ENCODE measurements at regions not wholly inside any gene's neighbourhood (a gene's known extent, or its start where the extent isn't known, plus 50 kb on each side); places are given as distances from the start of the nearest gene placed in this dataset.

DNA sequence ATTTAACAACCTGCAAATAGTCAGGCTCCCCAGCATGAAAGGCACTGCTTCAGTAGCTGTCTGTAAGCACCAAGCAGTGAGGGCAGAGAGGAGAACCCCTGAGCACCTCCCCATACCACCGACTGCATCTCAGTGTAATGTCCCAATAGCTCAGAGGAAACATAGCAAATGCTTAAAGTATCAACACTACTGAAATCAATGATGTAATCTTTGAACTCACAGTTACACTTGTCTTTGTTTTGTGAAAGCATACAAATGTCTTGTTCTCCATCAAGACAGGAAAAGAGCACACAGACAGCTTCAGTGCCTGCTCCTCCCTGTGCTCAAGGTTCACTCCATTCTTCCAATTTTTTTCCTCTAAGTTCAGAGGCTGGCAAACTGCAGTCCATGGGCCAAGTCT is 94.7 kb downstream of the IRS2 start:
- no peak overlapping the region for H3K27ac ChIP-seq (ENCODE audit: extremely low read depth, low read depth, low read length)
- no peaks in the 10 kb centered on the region for H3K9me3 ChIP-seq (ENCODE audit: control insufficient read depth, insufficient read depth, low read depth, low read length)
- no peaks in the 10 kb centered on the region for H3K36me3 ChIP-seq (ENCODE audit: control insufficient read depth in 2 of 2, insufficient read depth in 1 of 2, low read length in 2 of 2)
- CTCF ChIA-PET, result no interaction called here
- POLR2A ChIA-PET, result no interaction called here
- TF ChIP-seq ZNF394 (tag by site-specific recombination; IDR thresholded peaks at IDR 0.05; ENCODE audit: borderline replicate concordance) (no peak), ZNF660 (tag by site-specific recombination; IDR thresholded peaks at IDR 0.05) (peak; percentile 49; the same call in 1 of the 2 replicates), KLF16 (tag by site-specific recombination; IDR thresholded peaks at IDR 0.05) (no peak), ZBTB17 (tag by site-specific recombination; IDR thresholded peaks at IDR 0.05) (no peak), ZNF48 (tag by site-specific recombination; IDR thresholded peaks at IDR 0.05) (no peak), ZNF175 (tag by site-specific recombination; IDR thresholded peaks at IDR 0.05) (no peak), ZNF404 (tag by site-specific recombination; IDR thresholded peaks at IDR 0.05) (no peak)
- TF ChIP-seq, protein P1, sequence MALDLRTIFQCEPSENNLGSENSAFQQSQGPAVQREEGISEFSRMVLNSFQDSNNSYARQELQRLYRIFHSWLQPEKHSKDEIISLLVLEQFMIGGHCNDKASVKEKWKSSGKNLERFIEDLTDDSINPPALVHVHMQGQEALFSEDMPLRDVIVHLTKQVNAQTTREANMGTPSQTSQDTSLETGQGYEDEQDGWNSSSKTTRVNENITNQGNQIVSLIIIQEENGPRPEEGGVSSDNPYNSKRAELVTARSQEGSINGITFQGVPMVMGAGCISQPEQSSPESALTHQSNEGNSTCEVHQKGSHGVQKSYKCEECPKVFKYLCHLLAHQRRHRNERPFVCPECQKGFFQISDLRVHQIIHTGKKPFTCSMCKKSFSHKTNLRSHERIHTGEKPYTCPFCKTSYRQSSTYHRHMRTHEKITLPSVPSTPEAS (tag by site-specific recombination; IDR thresholded peaks at IDR 0.05), result no peak
- TF ChIP-seq, protein P2, sequence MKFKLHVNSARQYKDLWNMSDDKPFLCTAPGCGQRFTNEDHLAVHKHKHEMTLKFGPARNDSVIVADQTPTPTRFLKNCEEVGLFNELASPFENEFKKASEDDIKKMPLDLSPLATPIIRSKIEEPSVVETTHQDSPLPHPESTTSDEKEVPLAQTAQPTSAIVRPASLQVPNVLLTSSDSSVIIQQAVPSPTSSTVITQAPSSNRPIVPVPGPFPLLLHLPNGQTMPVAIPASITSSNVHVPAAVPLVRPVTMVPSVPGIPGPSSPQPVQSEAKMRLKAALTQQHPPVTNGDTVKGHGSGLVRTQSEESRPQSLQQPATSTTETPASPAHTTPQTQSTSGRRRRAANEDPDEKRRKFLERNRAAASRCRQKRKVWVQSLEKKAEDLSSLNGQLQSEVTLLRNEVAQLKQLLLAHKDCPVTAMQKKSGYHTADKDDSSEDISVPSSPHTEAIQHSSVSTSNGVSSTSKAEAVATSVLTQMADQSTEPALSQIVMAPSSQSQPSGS (tag by site-specific recombination; IDR thresholded peaks at IDR 0.05; ENCODE audit: low read depth), result peak; percentile 73
- no peaks in the 10 kb centered on the region for H3K4me1 ChIP-seq (ENCODE audit: control insufficient read depth, insufficient read depth, low read length)
- no peak overlapping the region for H3K4me3 ChIP-seq (ENCODE audit: low read depth, low read length)

DNA sequence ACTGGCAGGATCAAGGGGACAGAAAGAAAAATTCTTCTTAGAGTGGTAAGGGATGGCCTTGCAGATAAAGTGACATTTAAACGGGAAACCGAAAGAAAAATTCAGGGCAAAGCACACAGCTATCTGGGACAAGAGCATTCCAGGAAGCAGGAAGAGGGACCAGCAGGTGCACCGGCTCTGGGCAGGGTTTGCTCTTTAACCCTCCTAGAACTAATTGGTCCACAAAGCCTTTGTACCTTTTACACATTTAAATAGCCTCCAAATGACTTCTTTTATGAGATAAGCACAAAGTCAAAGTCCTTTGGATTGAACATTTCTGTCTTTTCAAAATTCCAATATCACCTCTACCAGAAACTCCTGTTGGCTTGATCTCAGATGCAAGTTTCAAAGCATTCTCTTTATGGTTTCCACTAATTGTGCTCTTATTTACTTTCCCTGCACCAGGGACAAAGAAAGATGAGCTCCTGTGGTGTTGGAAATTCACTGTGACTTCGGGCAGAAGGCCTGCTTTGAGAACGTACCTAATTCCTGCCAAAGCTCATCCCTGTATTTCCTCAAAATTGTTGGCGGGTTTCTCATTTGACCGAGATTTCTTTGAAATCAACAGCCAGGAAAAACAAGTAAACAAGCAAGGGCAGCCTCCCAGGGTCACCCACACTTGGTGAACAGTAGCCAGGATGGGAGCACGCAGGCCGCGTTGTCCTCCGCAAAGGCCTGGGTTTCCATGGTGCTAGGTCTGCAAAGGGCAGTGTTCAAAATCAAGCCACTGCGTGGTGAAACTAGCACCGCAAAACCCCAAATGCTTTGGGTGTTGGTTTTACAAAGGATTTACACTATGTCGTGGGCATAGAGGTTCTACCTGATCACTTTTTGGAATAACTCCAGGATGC is 98.6 kb downstream of the IRS2 start:
- POLR2A ChIA-PET, result no interaction called here
- CTCF ChIA-PET, result interaction anchor here (1.2 kb wide), 1 partner anchor 140 kb away, joined by 4 read pairs; no protein-coding TSS in a partner anchor
- no peak overlapping the region for H3K4me3 ChIP-seq (ENCODE audit: low read depth, low read length)
- no peak overlapping the region for H3K27ac ChIP-seq (ENCODE audit: extremely low read depth, low read depth, low read length)
- peaks cover 11% of the 10 kb centered on the region for H3K4me1 ChIP-seq (ENCODE audit: control insufficient read depth, insufficient read depth, low read length)
- no peaks in the 10 kb centered on the region for H3K9me3 ChIP-seq (ENCODE audit: control insufficient read depth, insufficient read depth, low read depth, low read length)
- H3K36me3 ChIP-seq (ENCODE audit: control insufficient read depth in 2 of 2, insufficient read depth in 1 of 2, low read length in 2 of 2), result no peaks in the 10 kb centered on the region
- TF ChIP-seq ZNF239 (tag by site-specific recombination; IDR thresholded peaks at IDR 0.05) (no peak), ZNF175 (tag by site-specific recombination; IDR thresholded peaks at IDR 0.05) (no peak), ZNF707 (tag by site-specific recombination; IDR thresholded peaks at IDR 0.05) (no peak), MZF1 (tag by site-specific recombination; IDR thresholded peaks at IDR 0.05; ENCODE audit: borderline replicate concordance) (no peak), GLIS1 (tag by site-specific recombination; IDR thresholded peaks at IDR 0.05) (no peak), SP2 (tag by site-specific recombination; IDR thresholded peaks at IDR 0.05) (no peak), ZNF549 (tag by site-specific recombination; IDR thresholded peaks at IDR 0.05) (no peak), SCRT2 (tag by site-specific recombination; IDR thresholded peaks at IDR 0.05) (no peak), SP3 (tag by site-specific recombination; IDR thresholded peaks at IDR 0.05) (no peak), ZNF544 (tag by site-specific recombination; IDR thresholded peaks at IDR 0.05) (no peak)
- TF ChIP-seq, protein P3, sequence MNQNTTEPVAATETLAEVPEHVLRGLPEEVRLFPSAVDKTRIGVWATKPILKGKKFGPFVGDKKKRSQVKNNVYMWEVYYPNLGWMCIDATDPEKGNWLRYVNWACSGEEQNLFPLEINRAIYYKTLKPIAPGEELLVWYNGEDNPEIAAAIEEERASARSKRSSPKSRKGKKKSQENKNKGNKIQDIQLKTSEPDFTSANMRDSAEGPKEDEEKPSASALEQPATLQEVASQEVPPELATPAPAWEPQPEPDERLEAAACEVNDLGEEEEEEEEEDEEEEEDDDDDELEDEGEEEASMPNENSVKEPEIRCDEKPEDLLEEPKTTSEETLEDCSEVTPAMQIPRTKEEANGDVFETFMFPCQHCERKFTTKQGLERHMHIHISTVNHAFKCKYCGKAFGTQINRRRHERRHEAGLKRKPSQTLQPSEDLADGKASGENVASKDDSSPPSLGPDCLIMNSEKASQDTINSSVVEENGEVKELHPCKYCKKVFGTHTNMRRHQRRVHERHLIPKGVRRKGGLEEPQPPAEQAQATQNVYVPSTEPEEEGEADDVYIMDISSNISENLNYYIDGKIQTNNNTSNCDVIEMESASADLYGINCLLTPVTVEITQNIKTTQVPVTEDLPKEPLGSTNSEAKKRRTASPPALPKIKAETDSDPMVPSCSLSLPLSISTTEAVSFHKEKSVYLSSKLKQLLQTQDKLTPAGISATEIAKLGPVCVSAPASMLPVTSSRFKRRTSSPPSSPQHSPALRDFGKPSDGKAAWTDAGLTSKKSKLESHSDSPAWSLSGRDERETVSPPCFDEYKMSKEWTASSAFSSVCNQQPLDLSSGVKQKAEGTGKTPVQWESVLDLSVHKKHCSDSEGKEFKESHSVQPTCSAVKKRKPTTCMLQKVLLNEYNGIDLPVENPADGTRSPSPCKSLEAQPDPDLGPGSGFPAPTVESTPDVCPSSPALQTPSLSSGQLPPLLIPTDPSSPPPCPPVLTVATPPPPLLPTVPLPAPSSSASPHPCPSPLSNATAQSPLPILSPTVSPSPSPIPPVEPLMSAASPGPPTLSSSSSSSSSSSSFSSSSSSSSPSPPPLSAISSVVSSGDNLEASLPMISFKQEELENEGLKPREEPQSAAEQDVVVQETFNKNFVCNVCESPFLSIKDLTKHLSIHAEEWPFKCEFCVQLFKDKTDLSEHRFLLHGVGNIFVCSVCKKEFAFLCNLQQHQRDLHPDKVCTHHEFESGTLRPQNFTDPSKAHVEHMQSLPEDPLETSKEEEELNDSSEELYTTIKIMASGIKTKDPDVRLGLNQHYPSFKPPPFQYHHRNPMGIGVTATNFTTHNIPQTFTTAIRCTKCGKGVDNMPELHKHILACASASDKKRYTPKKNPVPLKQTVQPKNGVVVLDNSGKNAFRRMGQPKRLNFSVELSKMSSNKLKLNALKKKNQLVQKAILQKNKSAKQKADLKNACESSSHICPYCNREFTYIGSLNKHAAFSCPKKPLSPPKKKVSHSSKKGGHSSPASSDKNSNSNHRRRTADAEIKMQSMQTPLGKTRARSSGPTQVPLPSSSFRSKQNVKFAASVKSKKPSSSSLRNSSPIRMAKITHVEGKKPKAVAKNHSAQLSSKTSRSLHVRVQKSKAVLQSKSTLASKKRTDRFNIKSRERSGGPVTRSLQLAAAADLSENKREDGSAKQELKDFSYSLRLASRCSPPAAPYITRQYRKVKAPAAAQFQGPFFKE (tag by site-specific recombination; IDR thresholded peaks at IDR 0.05; ENCODE audit: borderline replicate concordance), result no peak
- TF ChIP-seq, protein P4, sequence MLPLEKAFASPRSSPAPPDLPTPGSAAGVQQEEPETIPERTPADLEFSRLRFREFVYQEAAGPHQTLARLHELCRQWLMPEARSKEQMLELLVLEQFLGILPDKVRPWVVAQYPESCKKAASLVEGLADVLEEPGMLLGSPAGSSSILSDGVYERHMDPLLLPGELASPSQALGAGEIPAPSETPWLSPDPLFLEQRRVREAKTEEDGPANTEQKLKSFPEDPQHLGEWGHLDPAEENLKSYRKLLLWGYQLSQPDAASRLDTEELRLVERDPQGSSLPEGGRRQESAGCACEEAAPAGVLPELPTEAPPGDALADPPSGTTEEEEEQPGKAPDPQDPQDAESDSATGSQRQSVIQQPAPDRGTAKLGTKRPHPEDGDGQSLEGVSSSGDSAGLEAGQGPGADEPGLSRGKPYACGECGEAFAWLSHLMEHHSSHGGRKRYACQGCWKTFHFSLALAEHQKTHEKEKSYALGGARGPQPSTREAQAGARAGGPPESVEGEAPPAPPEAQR (tag by site-specific recombination; IDR thresholded peaks at IDR 0.05), result no peak
- TF ChIP-seq, protein P5, sequence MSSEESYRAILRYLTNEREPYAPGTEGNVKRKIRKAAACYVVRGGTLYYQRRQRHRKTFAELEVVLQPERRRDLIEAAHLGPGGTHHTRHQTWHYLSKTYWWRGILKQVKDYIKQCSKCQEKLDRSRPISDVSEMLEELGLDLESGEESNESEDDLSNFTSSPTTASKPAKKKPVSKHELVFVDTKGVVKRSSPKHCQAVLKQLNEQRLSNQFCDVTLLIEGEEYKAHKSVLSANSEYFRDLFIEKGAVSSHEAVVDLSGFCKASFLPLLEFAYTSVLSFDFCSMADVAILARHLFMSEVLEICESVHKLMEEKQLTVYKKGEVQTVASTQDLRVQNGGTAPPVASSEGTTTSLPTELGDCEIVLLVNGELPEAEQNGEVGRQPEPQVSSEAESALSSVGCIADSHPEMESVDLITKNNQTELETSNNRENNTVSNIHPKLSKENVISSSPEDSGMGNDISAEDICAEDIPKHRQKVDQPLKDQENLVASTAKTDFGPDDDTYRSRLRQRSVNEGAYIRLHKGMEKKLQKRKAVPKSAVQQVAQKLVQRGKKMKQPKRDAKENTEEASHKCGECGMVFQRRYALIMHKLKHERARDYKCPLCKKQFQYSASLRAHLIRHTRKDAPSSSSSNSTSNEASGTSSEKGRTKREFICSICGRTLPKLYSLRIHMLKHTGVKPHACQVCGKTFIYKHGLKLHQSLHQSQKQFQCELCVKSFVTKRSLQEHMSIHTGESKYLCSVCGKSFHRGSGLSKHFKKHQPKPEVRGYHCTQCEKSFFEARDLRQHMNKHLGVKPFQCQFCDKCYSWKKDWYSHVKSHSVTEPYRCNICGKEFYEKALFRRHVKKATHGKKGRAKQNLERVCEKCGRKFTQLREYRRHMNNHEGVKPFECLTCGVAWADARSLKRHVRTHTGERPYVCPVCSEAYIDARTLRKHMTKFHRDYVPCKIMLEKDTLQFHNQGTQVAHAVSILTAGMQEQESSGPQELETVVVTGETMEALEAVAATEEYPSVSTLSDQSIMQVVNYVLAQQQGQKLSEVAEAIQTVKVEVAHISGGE (tag by site-specific recombination; conservative IDR thresholded peaks at IDR 0.05; ENCODE audit: low read depth), result no peak
